ENCODE measurements at regions not wholly inside any gene's neighbourhood (a gene's known extent, or its start where the extent isn't known, plus 50 kb on each side); places are given as distances from the start of the nearest gene placed in this dataset.
A peak's percentile ranks its signal among the peaks of the same experiment; 100 is the strongest.

GRCh38 chr5:14060218-14060617 lies 82.9 kb upstream of the TRIO start:
- H3K9me3 ChIP-seq (ENCODE audit: low read length): no peaks in the 10 kb centered on the region
- WGBS (ENCODE audit: low lambda C conversion rate): 12% methylated on average over 3 of the region's 3 CpGs
- ATAC-seq (no peak), FAIRE-seq (no peak), DNase-seq (ENCODE audit: low spot score) (no peak)
- no peaks in the 10 kb centered on the region for H3K79me2 ChIP-seq (ENCODE audit: insufficient read depth, low read length)
- no peak for TF ChIP-seq ZNF792 (CRISPR knock-in tag; IDR thresholded peaks at IDR 0.05)
- TF ChIP-seq HBP1 (CRISPR knock-in tag; IDR thresholded peaks at IDR 0.05; ENCODE audit: low read depth): no peak
- no peak for TF ChIP-seq HNF1A (IDR thresholded peaks at IDR 0.05; ENCODE audit: low read depth)
- no peak for TF ChIP-seq HNF1A (CRISPR knock-in tag; IDR thresholded peaks at IDR 0.05; ENCODE audit: borderline replicate concordance)
- TF ChIP-seq SRSF9 (IDR thresholded peaks at IDR 0.05; ENCODE audit: borderline replicate concordance, insufficient read depth, low read depth, low read length, poor library complexity, severe bottlenecking): no peak
- TF ChIP-seq CEBPB (IDR thresholded peaks at IDR 0.05; ENCODE audit: borderline replicate concordance, low read depth, low read length): peak; percentile 61
- no peak for TF ChIP-seq ZSCAN5A (CRISPR knock-in tag; IDR thresholded peaks at IDR 0.05; ENCODE audit: borderline replicate concordance)
- no peak for TF ChIP-seq DNMT1 (CRISPR knock-in tag; IDR thresholded peaks at IDR 0.05)
- no peak for TF ChIP-seq SMAD9 (CRISPR knock-in tag; IDR thresholded peaks at IDR 0.05)
- ChIA-PET POLR2A (no interaction called here), CTCF (ENCODE audit: low intra/inter-chr PET ratio, low total read pairs) (no interaction called here)
- in situ Hi-C loops (cut with HindIII; ENCODE audit: extremely low pct_ligation_motif_present, low pct_unique_long_range_greater_than_20kb) (no loop called here), intact Hi-C loops (cut with micrococcal nuclease; ENCODE audit: unreplicated experiment) (no loop called here)
- no peak overlapping the region for H3K27ac ChIP-seq (ENCODE audit: extremely low read length, insufficient read depth, low read length)
- no peaks in the 10 kb centered on the region for H3K36me3 ChIP-seq (replicated peaks in 1 of 2; ENCODE audit: control insufficient read depth in 1 of 2, insufficient read depth in 2 of 2, low read length in 2 of 2)
- H3K4me2 ChIP-seq (ENCODE audit: low read depth, low read length): no peak overlapping the region
- H4K20me1 ChIP-seq (ENCODE audit: insufficient read depth, low read length): no peaks in the 10 kb centered on the region
- no peaks in the 10 kb centered on the region for H3K4me1 ChIP-seq (ENCODE audit: insufficient read depth, low read length)
- BruUV-seq (replicated peaks): no TSS peak
- H3K27me3 ChIP-seq (ENCODE audit: control insufficient read depth in 1 of 2, insufficient read depth in 2 of 2, low read length in 2 of 2): no peaks in the 10 kb centered on the region
- H3K9ac ChIP-seq (ENCODE audit: insufficient read depth, low read depth, low read length): no peak overlapping the region
- H2AFZ ChIP-seq (ENCODE audit: low read length): no peak overlapping the region
- no peak overlapping the region for H3K4me3 ChIP-seq (replicated peaks in 1 of 3; ENCODE audit: insufficient read depth in 1 of 3, low read depth in 2 of 3, low read length in 3 of 3)

All from HepG2 (cell line).